Cardiac muscle cell (in vitro differentiated cells and primary cell): ENCODE measurements at regions not wholly inside any gene's neighbourhood (a gene's known extent, or its start where the extent isn't known, plus 50 kb on each side); places are given as distances from the start of the nearest gene placed in this dataset.
A peak's percentile ranks its signal among the peaks of the same experiment; 100 is the strongest.

Source experiments
- DNase-seq, 2 donors: peaks; one replicate each; pipeline versions ENCODE4 v3.0.0 to v3.0.0-alpha.2; 2010 to 2017; ENCODE audit warnings: low read depth in 1 of 2, low spot score in 1 of 2
- H3K27ac ChIP-seq: fragments of 200-600 bp; sonication (generic); 2 replicates; pipeline ENCODE4 v1.5.1; 2016
- H3K27me3 ChIP-seq: fragments of 200-600 bp; sonication (generic); 2 replicates; pipeline ENCODE4 v1.6.0; 2016; ENCODE audit warnings: control low read depth
- H3K36me3 ChIP-seq: fragments of 200-600 bp; sonication (generic); 2 replicates; pipeline ENCODE4 v1.5.1; 2016; ENCODE audit warnings: control low read depth
- H3K4me1 ChIP-seq: fragments of 200-600 bp; sonication (generic); 2 replicates; pipeline ENCODE4 v1.8.1; 2017; ENCODE audit warnings: low read depth, mild to moderate bottlenecking, mixed run types
- H3K4me3 ChIP-seq: fragments of 200-600 bp; sonication (generic); 2 replicates; pipeline ENCODE4 v1.5.1; 2016; ENCODE audit warnings: mild to moderate bottlenecking
- H3K9me3 ChIP-seq: fragments of 200-600 bp; sonication (generic); 2 replicates; pipeline ENCODE4 v1.5.1; 2017; ENCODE audit warnings: low read depth, mild to moderate bottlenecking, control low read depth
- CTCF ChIP-seq: IDR thresholded peaks from 2 replicates; pipeline ENCODE4 v1.5.1; 2012; ENCODE audit warnings: low read depth, mild to moderate bottlenecking, low read length

- Histone ChIP-seq H3K4me1 (no peaks in the 10 kb centered on the region), H3K9me3 (no peaks in the 10 kb centered on the region), H3K4me3 (no peak overlapping the region), H3K27me3 (no peaks in the 10 kb centered on the region), H3K36me3 (no peaks in the 10 kb centered on the region), H3K27ac (no peak overlapping the region)
- TF ChIP-seq CTCF = no peak
- DNase-seq = peak in 1 of 2 donors; percentile 10
Measured at GRCh38 chr17:34769049-34769448, 189.7 kb downstream of the TMEM132E start.

DNA sequence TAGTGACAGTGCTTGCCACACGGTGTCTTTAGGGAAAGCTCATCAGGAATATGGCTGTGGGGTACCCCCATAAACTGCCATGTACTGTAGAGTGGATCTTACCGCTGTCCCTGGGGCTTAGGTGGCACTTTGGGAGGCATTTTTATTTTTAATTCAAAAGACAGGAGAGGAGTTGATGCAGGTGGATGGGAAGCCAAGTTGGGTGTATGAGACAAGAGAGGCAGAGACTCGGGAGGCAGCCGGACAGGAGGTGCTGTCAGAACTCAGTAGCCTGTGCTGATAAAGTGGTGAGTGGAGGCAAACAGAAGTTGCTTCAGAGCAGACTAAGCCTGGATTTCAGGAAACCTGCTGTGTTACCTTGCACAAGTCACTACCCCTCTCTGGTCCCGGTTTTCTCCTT, 185.9 kb downstream of the TMEM132E start:
- no peaks in the 10 kb centered on the region for H3K27me3 ChIP-seq
- H3K36me3 ChIP-seq = no peaks in the 10 kb centered on the region
- H3K4me3 ChIP-seq = no peak overlapping the region
- no peaks in the 10 kb centered on the region for H3K4me1 ChIP-seq
- no peak overlapping the region for H3K27ac ChIP-seq
- no peaks in the 10 kb centered on the region for H3K9me3 ChIP-seq
- no peak for TF ChIP-seq CTCF
- no peak for DNase-seq

GRCh38 chr17:34764716-34765115, 185.3 kb downstream of the TMEM132E start:
- no peak for TF ChIP-seq CTCF
- H3K9me3 ChIP-seq = no peaks in the 10 kb centered on the region
- no peak for DNase-seq
- H3K4me1 ChIP-seq = no peaks in the 10 kb centered on the region
- H3K4me3 ChIP-seq = no peak overlapping the region
- H3K36me3 ChIP-seq = no peaks in the 10 kb centered on the region
- H3K27ac ChIP-seq = no peak overlapping the region
- H3K27me3 ChIP-seq = no peaks in the 10 kb centered on the region

DNA sequence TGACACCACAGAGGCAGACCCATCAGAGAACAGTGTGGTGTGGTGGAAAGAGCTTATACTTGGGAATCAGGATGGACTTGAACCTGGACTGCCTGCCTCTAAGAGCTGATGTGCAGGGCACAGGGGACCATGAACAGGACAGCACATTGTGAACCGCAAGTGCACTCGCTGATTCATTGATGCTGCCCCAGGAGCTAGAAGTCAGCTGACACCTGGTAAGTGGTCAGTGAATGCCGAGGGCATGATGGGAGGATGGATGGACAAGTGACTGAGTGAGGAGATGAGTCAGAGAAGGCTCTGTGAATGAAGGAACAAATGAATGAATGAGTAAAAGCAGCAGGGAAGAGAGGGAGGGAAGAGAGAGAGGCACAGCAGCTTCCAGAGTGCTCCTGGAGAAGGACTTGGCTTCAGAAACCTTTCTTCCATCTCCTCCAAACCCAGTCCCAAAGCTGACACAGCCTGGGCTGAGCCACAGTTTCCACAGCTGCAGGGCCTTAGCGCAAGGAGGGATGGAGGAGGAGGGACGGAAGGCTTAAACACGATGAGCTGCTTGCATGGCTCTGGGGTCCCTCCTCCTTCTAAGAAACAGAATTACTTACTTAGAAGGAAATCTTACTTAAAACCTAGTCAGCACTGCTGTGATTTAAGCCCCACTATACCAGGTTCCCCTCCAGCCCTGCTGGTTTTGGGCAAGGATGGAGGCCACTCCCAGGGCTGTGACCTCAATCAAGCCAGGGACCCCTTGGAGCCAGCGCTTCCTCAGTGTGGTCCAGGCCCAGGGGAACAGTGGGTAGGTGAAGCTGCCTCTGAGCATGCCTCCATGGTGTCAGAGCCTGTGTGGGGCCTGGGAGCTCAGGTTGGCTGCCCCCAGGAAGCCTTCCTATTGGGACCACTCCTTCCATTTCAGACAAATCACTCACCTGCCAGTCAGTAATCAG, 184.6 kb downstream of the TMEM132E start:
- DNase-seq = no peak
- no peaks in the 10 kb centered on the region for H3K9me3 ChIP-seq
- no peaks in the 10 kb centered on the region for H3K4me1 ChIP-seq
- no peaks in the 10 kb centered on the region for H3K36me3 ChIP-seq
- H3K27ac ChIP-seq = no peak overlapping the region
- no peak for TF ChIP-seq CTCF
- H3K27me3 ChIP-seq = no peaks in the 10 kb centered on the region
- H3K4me3 ChIP-seq = no peak overlapping the region

- no peak overlapping the region for H3K27ac ChIP-seq
- H3K4me3 ChIP-seq = no peak overlapping the region
- H3K9me3 ChIP-seq = no peaks in the 10 kb centered on the region
- no peaks in the 10 kb centered on the region for H3K36me3 ChIP-seq
- no peak for DNase-seq
- no peaks in the 10 kb centered on the region for H3K4me1 ChIP-seq
- H3K27me3 ChIP-seq = no peaks in the 10 kb centered on the region
- no peak for TF ChIP-seq CTCF
Measured at GRCh38 chr17:34762078-34762477, 182.7 kb downstream of the TMEM132E start.
